CD14-positive monocyte (primary cell): ENCODE measurements at regions not wholly inside any gene's neighbourhood (a gene's known extent, or its start where the extent isn't known, plus 50 kb on each side); places are given as distances from the start of the nearest gene placed in this dataset.

Experiments
- DNase-seq, 3 donors: peaks; one replicate each; pipeline ENCODE4 v3.0.0-alpha.2; 2011 to 2022
- H2AFZ ChIP-seq: 2 replicates; pipeline ENCODE4 v1.6.0; 2012; ENCODE audit warnings: mild to moderate bottlenecking, low read depth, low read length, inconsistent platforms; ENCODE audit not compliant: insufficient read depth, poor library complexity, severe bottlenecking
- H3K27ac ChIP-seq, 2 donors: 1 replicate in 1 of 2; 2 replicates in 1 of 2; pipeline ENCODE4 v1.5.1; 2012 to 2013; ENCODE audit warnings: low read length in 2 of 2, control low read depth in 1 of 2, inconsistent platforms in 1 of 2, low read depth in 1 of 2, mild to moderate bottlenecking in 1 of 2
- H3K27me3 ChIP-seq, 2 donors: one replicate each; pipeline versions ENCODE4 v1.6.0 to v1.6.1; 2011 to 2013; ENCODE audit warnings: low read length in 2 of 2; ENCODE audit not compliant: control insufficient read depth in 2 of 2, insufficient read depth in 2 of 2
- H3K36me3 ChIP-seq, 2 donors: replicated peaks in 1 of 2; 1 replicate in 1 of 2; 2 replicates in 1 of 2; pipeline versions ENCODE4 v1.5.1 to v1.6.1; 2012 to 2013; ENCODE audit warnings: low read length in 2 of 2, control low read depth in 1 of 2, inconsistent platforms in 1 of 2, mild to moderate bottlenecking in 1 of 2; ENCODE audit not compliant: insufficient read depth in 2 of 2, control insufficient read depth in 1 of 2
- H3K4me1 ChIP-seq, 2 donors: 1 replicate in 1 of 2; 2 replicates in 1 of 2; pipeline versions ENCODE4 v1.5.1 to v1.6.1; 2012 to 2013; ENCODE audit warnings: low read length in 2 of 2, control low read depth in 1 of 2, inconsistent platforms in 1 of 2, mild to moderate bottlenecking in 1 of 2, moderate library complexity in 1 of 2; ENCODE audit not compliant: insufficient read depth in 2 of 2, control insufficient read depth in 1 of 2
- H3K4me2 ChIP-seq: replicated peaks from 2 replicates; pipeline ENCODE3; 2012; ENCODE audit warnings: low read length, moderate library complexity, mild to moderate bottlenecking; ENCODE audit not compliant: poor library complexity, severe bottlenecking; ENCODE audit errors: extremely low read depth
- H3K4me3 ChIP-seq, 3 experiments: fragments of 200-600 bp in 1 of 3; sonication (generic) in 1 of 3; replicated peaks in 1 of 3; 1 replicate in 2 of 3; 2 replicates in 1 of 3; pipeline ENCODE4 v1.5.1; 2011 to 2013; ENCODE audit warnings: low read length in 3 of 3, mild to moderate bottlenecking in 3 of 3, control low read depth in 2 of 3, low read depth in 2 of 3, inconsistent platforms in 1 of 3, moderate library complexity in 1 of 3
- H3K79me2 ChIP-seq: 2 replicates; pipeline ENCODE4 v1.6.0; 2012; ENCODE audit warnings: mild to moderate bottlenecking, control low read depth, inconsistent platforms, low read length, moderate library complexity; ENCODE audit not compliant: insufficient read depth
- H3K9ac ChIP-seq: 2 replicates; pipeline ENCODE4 v1.6.0; 2017; ENCODE audit warnings: low read length, mild to moderate bottlenecking; ENCODE audit not compliant: insufficient read depth, poor library complexity, severe bottlenecking
- H3K9me3 ChIP-seq, 2 donors: replicated peaks in 1 of 2; 1 replicate in 1 of 2; 2 replicates in 1 of 2; pipeline versions ENCODE4 v1.5.1 to v1.6.1; 2012 to 2013; ENCODE audit warnings: low read length in 2 of 2, control low read depth in 1 of 2; ENCODE audit not compliant: control insufficient read depth in 1 of 2, insufficient read depth in 1 of 2
- H4K20me1 ChIP-seq: 2 replicates; pipeline ENCODE4 v1.6.0; 2012; ENCODE audit warnings: mild to moderate bottlenecking, low read length, control low read depth, moderate library complexity; ENCODE audit not compliant: insufficient read depth
- H3K27ac Mint-ChIP-seq, 7 donors: one replicate each; pipeline ENCODE4 v1.8.0; 2020; ENCODE audit warnings: mild to moderate bottlenecking in 7 of 7, mixed read lengths in 7 of 7, moderate library complexity in 6 of 7, inconsistent platforms in 2 of 7
- H3K27me3 Mint-ChIP-seq, 3 donors: one replicate each; pipeline ENCODE4 v1.8.0; 2021 to 2022; ENCODE audit warnings: low read depth in 3 of 3, mild to moderate bottlenecking in 3 of 3, mixed read lengths in 3 of 3, moderate library complexity in 3 of 3, inconsistent platforms in 1 of 3
- H3K36me3 Mint-ChIP-seq, 2 donors: one replicate each; pipeline ENCODE4 v1.8.0; 2020; ENCODE audit warnings: mixed read lengths in 2 of 2, inconsistent platforms in 1 of 2, mild to moderate bottlenecking in 1 of 2
- H3K4me1 Mint-ChIP-seq: one replicate; pipeline ENCODE4 v1.8.0; 2020; ENCODE audit warnings: mild to moderate bottlenecking, mixed read lengths
- H3K4me3 Mint-ChIP-seq, 2 donors: one replicate each; pipeline ENCODE4 v1.8.0; 2020; ENCODE audit warnings: mild to moderate bottlenecking in 2 of 2, mixed read lengths in 2 of 2, moderate library complexity in 1 of 2
- H3K9me3 Mint-ChIP-seq, 7 donors: one replicate each; pipeline ENCODE4 v1.8.0; 2020 to 2022; ENCODE audit warnings: mixed read lengths in 7 of 7, mild to moderate bottlenecking in 6 of 7, moderate library complexity in 6 of 7, inconsistent platforms in 2 of 7
- CTCF ChIP-seq: fragments of 200-600 bp; IDR thresholded peaks from one replicate; pipeline ENCODE4 v1.8.0; 2022; ENCODE audit warnings: antibody characterized with exemption, mild to moderate bottlenecking
- WGBS: methylation state at CpG from one replicate; pipeline ENCODE4 v1.1.5; 2013; ENCODE audit warnings: missing lambda C conversion rate; ENCODE audit not compliant: insufficient coverage; 5-methylcytosine and 5-hydroxymethylcytosine counted together
- intact Hi-C, 2 donors: fragments of 100-400 bp; cut with micrococcal nuclease; formaldehyde crosslinking; loops; one replicate each; pipeline versions ENCODE4 v1.15.0 to v1.15.1; 2023

GRCh38 chr6:12476484-12476883, 186.3 kb downstream of the EDN1 start:
- no peak overlapping the region for H2AFZ ChIP-seq
- no peaks in the 10 kb centered on the region for H3K79me2 ChIP-seq
- H3K4me3 ChIP-seq = no peak overlapping the region
- Mint-ChIP-seq H3K4me3 (no peak overlapping the region), H3K36me3 (no peaks in the 10 kb centered on the region), H3K4me1 (no peaks in the 10 kb centered on the region), H3K27ac (no peak overlapping the region), H3K27me3 (peaks cover 0 to 1% (median 0%) of the 10 kb centered on the region in 3 donors), H3K9me3 (no peaks in the 10 kb centered on the region)
- no peak for DNase-seq
- H3K4me1 ChIP-seq = no peaks in the 10 kb centered on the region
- no peak overlapping the region for H3K4me2 ChIP-seq
- H4K20me1 ChIP-seq = no peaks in the 10 kb centered on the region
- H3K9ac ChIP-seq = no peak overlapping the region
- intact Hi-C loops = no loop called here
- H3K36me3 ChIP-seq = no peaks in the 10 kb centered on the region
- H3K27me3 ChIP-seq = no peaks in the 10 kb centered on the region
- H3K27ac ChIP-seq = no peak overlapping the region
- no peak for TF ChIP-seq CTCF
- H3K9me3 ChIP-seq = no peaks in the 10 kb centered on the region

GRCh38 chr6:12477616-12478015, 187.5 kb downstream of the EDN1 start:
- Mint-ChIP-seq H3K4me1 (no peaks in the 10 kb centered on the region), H3K36me3 (no peaks in the 10 kb centered on the region), H3K4me3 (no peak overlapping the region), H3K27me3 (peaks cover 0 to 1% (median 0%) of the 10 kb centered on the region in 3 donors), H3K9me3 (no peaks in the 10 kb centered on the region), H3K27ac (no peak overlapping the region)
- no peak for TF ChIP-seq CTCF
- H3K9ac ChIP-seq = no peak overlapping the region
- H3K36me3 ChIP-seq = no peaks in the 10 kb centered on the region
- H3K4me1 ChIP-seq = no peaks in the 10 kb centered on the region
- intact Hi-C loops = no loop called here
- no peak overlapping the region for H3K4me3 ChIP-seq
- no peaks in the 10 kb centered on the region for H3K79me2 ChIP-seq
- no CpG with 5 or more reads among the region's 3 CpGs for WGBS
- H3K4me2 ChIP-seq = no peak overlapping the region
- no peak overlapping the region for H3K27ac ChIP-seq
- no peaks in the 10 kb centered on the region for H4K20me1 ChIP-seq
- no peak overlapping the region for H2AFZ ChIP-seq
- no peaks in the 10 kb centered on the region for H3K9me3 ChIP-seq
- H3K27me3 ChIP-seq = no peaks in the 10 kb centered on the region
- DNase-seq = no peak
